ENCODE measurements at regions not wholly inside any gene's neighbourhood (a gene's known extent, or its start where the extent isn't known, plus 50 kb on each side); places are given as distances from the start of the nearest gene placed in this dataset.

GRCh38 chr13:64180756-64181155 lies 2765.1 kb upstream of the PCDH20 start:
- no peaks in the 10 kb centered on the region for H3K36me3 ChIP-seq
- TF ChIP-seq CTCF (IDR thresholded peaks at IDR 0.05) (no peak), EP300 (IDR thresholded peaks at IDR 0.05) (no peak), POLR2AphosphoS5 (IDR thresholded peaks at IDR 0.05) (no peak), POLR2A (IDR thresholded peaks at IDR 0.05) (no peak)
- no peaks in the 10 kb centered on the region for H3K4me1 ChIP-seq
- WGBS, result 67% methylated on average over 2 of the region's 2 CpGs
- no peak overlapping the region for H3K27ac ChIP-seq
- no peaks in the 10 kb centered on the region for H3K27me3 ChIP-seq
- no peaks in the 10 kb centered on the region for H3K9me3 ChIP-seq
- no peak overlapping the region for H3K4me3 ChIP-seq
- DNase-seq (ENCODE audit: low spot score in 2 of 2), result no peak

GRCh38 chr13:64165826-64166225 lies 2750.2 kb upstream of the PCDH20 start:
- DNase-seq (ENCODE audit: low spot score in 2 of 2), result no peak
- WGBS, result 61% methylated on average over 1 of the region's 1 CpG
- Histone ChIP-seq H3K27me3 (no peaks in the 10 kb centered on the region), H3K36me3 (no peaks in the 10 kb centered on the region), H3K4me3 (no peak overlapping the region), H3K27ac (no peak overlapping the region), H3K9me3 (no peaks in the 10 kb centered on the region), H3K4me1 (no peaks in the 10 kb centered on the region)
- TF ChIP-seq EP300 (IDR thresholded peaks at IDR 0.05) (no peak), POLR2A (IDR thresholded peaks at IDR 0.05) (no peak), CTCF (IDR thresholded peaks at IDR 0.05) (no peak)

DNA sequence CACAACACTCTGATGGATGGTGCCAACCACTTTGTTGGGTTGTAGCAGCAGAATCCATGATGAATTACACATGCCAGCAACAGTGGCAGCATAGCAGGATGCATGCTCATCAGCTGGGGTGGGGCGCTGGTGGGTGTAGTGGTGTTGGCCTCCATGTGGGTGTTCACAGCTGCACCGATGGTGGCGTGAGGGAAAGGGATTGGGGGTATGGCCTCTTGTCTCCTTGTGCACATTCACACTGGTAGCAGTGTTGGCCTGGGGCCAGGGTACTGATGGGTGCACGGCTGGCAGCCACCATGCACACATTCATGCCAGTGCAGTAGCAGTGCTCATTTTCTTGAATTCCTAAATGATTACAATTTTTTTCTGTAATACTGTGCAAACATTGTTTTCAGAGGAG lies 2748.8 kb upstream of the PCDH20 start:
- peak in 1 of 2 donors; percentile 39 for DNase-seq (ENCODE audit: low spot score in 2 of 2)
- H3K27me3 ChIP-seq, result no peaks in the 10 kb centered on the region
- H3K9me3 ChIP-seq, result no peaks in the 10 kb centered on the region
- 81% methylated on average over 4 of the region's 4 CpGs for WGBS
- no peak overlapping the region for H3K4me3 ChIP-seq
- TF ChIP-seq EP300 (IDR thresholded peaks at IDR 0.05) (no peak), POLR2AphosphoS5 (IDR thresholded peaks at IDR 0.05) (no peak), CTCF (IDR thresholded peaks at IDR 0.05) (no peak), POLR2A (IDR thresholded peaks at IDR 0.05) (no peak)
- no peak overlapping the region for H3K27ac ChIP-seq
- H3K4me1 ChIP-seq, result no peaks in the 10 kb centered on the region
- no peaks in the 10 kb centered on the region for H3K36me3 ChIP-seq

DNA sequence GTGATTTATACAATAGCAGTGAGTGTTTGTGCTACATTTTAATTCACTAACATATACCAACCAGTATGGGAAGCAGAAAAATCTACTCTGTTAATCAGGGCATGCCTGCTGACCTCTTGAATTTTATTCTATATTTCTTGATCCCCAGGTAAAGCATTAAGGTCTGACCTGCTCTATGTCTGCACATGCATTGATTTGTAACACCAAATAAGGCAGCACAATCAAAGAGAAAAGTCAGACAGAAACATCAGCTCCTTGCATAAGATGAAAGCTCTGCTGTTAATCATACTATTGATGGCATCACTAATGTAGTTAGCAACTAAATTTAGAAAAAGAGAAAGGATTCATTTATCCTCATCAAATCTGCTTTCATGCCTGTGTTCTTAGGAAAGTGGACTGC lies 2744.8 kb upstream of the PCDH20 start:
- no peak for DNase-seq (ENCODE audit: low spot score in 2 of 2)
- no peak for TF ChIP-seq EP300 (IDR thresholded peaks at IDR 0.05)
- H3K36me3 ChIP-seq, result no peaks in the 10 kb centered on the region

DNA sequence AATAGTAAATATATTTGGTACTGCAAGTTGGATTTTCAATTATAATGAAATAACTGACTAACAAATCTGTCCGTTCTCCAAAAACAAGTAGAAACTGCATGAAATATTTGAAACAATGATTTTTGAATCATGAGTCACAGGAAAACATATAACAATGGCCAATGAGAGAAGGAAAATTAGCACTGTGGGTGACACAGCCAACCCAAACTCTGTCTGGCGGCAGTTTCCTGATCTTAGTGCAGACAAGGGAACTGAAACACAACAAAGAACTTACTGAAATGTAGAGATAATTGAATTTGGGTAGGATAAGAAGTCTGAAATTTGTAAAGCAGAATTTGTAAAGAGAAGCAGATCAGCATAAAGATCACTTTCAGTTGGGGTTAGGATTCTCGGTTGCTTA lies 2743.3 kb upstream of the PCDH20 start:
- Histone ChIP-seq H3K27ac (no peak overlapping the region), H3K4me3 (no peak overlapping the region), H3K9me3 (no peaks in the 10 kb centered on the region), H3K27me3 (no peaks in the 10 kb centered on the region), H3K36me3 (no peaks in the 10 kb centered on the region), H3K4me1 (no peaks in the 10 kb centered on the region)
- DNase-seq (ENCODE audit: low spot score in 2 of 2), result no peak
- no peak for TF ChIP-seq POLR2AphosphoS5 (IDR thresholded peaks at IDR 0.05)
- no peak for TF ChIP-seq CTCF (IDR thresholded peaks at IDR 0.05)
- no peak for TF ChIP-seq POLR2A (IDR thresholded peaks at IDR 0.05)
- no peak for TF ChIP-seq EP300 (IDR thresholded peaks at IDR 0.05)
- WGBS, result 47% methylated on average over 3 of the region's 3 CpGs

More for the DNA sequence above, 2744.8 kb upstream of the PCDH20 start:
- H3K4me1 ChIP-seq, result no peaks in the 10 kb centered on the region
- no peak overlapping the region for H3K4me3 ChIP-seq
- no peak overlapping the region for H3K27ac ChIP-seq
- H3K9me3 ChIP-seq, result no peaks in the 10 kb centered on the region
- H3K27me3 ChIP-seq, result no peaks in the 10 kb centered on the region

- no peak for DNase-seq (ENCODE audit: low spot score in 2 of 2)
- TF ChIP-seq CTCF (IDR thresholded peaks at IDR 0.05) (no peak), POLR2AphosphoS5 (IDR thresholded peaks at IDR 0.05) (no peak), POLR2A (IDR thresholded peaks at IDR 0.05) (no peak), EP300 (IDR thresholded peaks at IDR 0.05) (no peak)
- no peaks in the 10 kb centered on the region for H3K9me3 ChIP-seq
- no peak overlapping the region for H3K4me3 ChIP-seq
- no peak overlapping the region for H3K27ac ChIP-seq
- WGBS, result 64% methylated on average over 1 of the region's 1 CpG
- H3K4me1 ChIP-seq, result no peaks in the 10 kb centered on the region
- no peaks in the 10 kb centered on the region for H3K27me3 ChIP-seq
- no peaks in the 10 kb centered on the region for H3K36me3 ChIP-seq
Observed at GRCh38 chr13:64154514-64154913, 2738.9 kb upstream of the PCDH20 start.

All from suprapubic skin (tissue), 4 donors.